ENCODE measurements at regions not wholly inside any gene's neighbourhood (a gene's known extent, or its start where the extent isn't known, plus 50 kb on each side); places are given as distances from the start of the nearest gene placed in this dataset.

- DNase-seq = no peak
- H4K20me1 ChIP-seq (ENCODE audit: control insufficient read depth, insufficient read depth, insufficient read length) = no peaks in the 10 kb centered on the region
These were observed 54.8 kb downstream of the MSX1 start for GRCh38 chr4:4914059-4914820.

More at GRCh38 chr4:4914059-4914820, 54.8 kb downstream of the MSX1 start:
- Histone ChIP-seq H2BK120ac (ENCODE audit: low read depth, low read length, poor library complexity, severe bottlenecking) (no peak overlapping the region), H2BK5ac (ENCODE audit: insufficient read length, low read length) (no peak overlapping the region), H3K18ac (ENCODE audit: insufficient read length, low read depth, low read length) (no peak overlapping the region), H3T11ph (ENCODE audit: low read length) (no peak overlapping the region), H4K8ac (replicated peaks; ENCODE audit: insufficient read length, low read depth, low read length) (no peak overlapping the region), H3K4me1 (ENCODE audit: insufficient read depth, low read length) (no peaks in the 10 kb centered on the region), H3K23ac (ENCODE audit: insufficient read length, low read depth, low read length) (no peak overlapping the region), H2BK15ac (ENCODE audit: low read depth, low read length) (no peak overlapping the region), H2AK5ac (ENCODE audit: insufficient read length, low read length) (no peak overlapping the region), H4K5ac (ENCODE audit: insufficient read length, low read depth, low read length) (no peak overlapping the region), H3K79me1 (ENCODE audit: insufficient read depth, low read depth, low read length, poor library complexity, severe bottlenecking) (no peaks in the 10 kb centered on the region), H2AFZ (ENCODE audit: low read length) (no peak overlapping the region), H3K27ac (ENCODE audit: insufficient read length, low read depth, low read length) (no peak overlapping the region), H4K91ac (ENCODE audit: insufficient read length, low read depth, low read length) (no peak overlapping the region), H3K9ac (ENCODE audit: extremely low read depth, insufficient read length, low read length) (no peak overlapping the region), H2BK20ac (ENCODE audit: low read depth, low read length, poor library complexity, severe bottlenecking) (no peak overlapping the region), H3K56ac (ENCODE audit: insufficient read length, low read depth, low read length) (no peak overlapping the region), H3K9me3 (ENCODE audit: control insufficient read depth, low read depth, low read length) (no peaks in the 10 kb centered on the region), H3K27me3 (ENCODE audit: insufficient read depth, low read length) (no peaks in the 10 kb centered on the region), H3K79me2 (ENCODE audit: insufficient read depth, low read length) (no peaks in the 10 kb centered on the region), H3K4ac (ENCODE audit: low read depth, low read length) (no peak overlapping the region), H3K4me2 (ENCODE audit: insufficient read depth, insufficient read length, low read length) (no peak overlapping the region), H3K23me2 (ENCODE audit: insufficient read length, low read depth, low read length, poor library complexity, severe bottlenecking) (no peaks in the 10 kb centered on the region), H3K14ac (ENCODE audit: insufficient read depth, low read length) (no peak overlapping the region), H2BK12ac (ENCODE audit: insufficient read length, low read depth, low read length) (no peak overlapping the region)
- WGBS (ENCODE audit: extremely low coverage, insufficient read length, low lambda C conversion rate) = no CpG with 5 or more reads among the region's 4 CpGs
- Mint-ChIP-seq H3K27me3 (ENCODE audit: low read depth) (peaks cover 61% of the 10 kb centered on the region), H3K27ac (no peak overlapping the region), H3K4me3 (no peak overlapping the region), H3K9me3 (peaks cover 3 to 4% of the 10 kb centered on the region in 2 experiments; a peak in 4 of 5 replicates), H3K36me3 (ENCODE audit: insufficient read depth in 1 of 3, low read depth in 3 of 3) (0 out of 7 replicates have a peak, but pooled peaks cover 0 to 2% (median 0%) of the 10 kb centered on the region in 3 experiments), H3K4me1 (no peaks in the 10 kb centered on the region)
- TF ChIP-seq CTCF (conservative IDR thresholded peaks at IDR 0.05) = no peak

All from H9 (cell line).